Stomach (tissue), 4 donors: ENCODE measurements at regions not wholly inside any gene's neighbourhood (a gene's known extent, or its start where the extent isn't known, plus 50 kb on each side); places are given as distances from the start of the nearest gene placed in this dataset.

Source experiments
- CTCF ChIP-seq, 7 experiments: fragments of 450-650 bp in 4 of 7; fragments of 200-600 bp in 3 of 7; sonication (generic) in 3 of 7; IDR thresholded peaks; one replicate each; pipeline ENCODE4 v1.5.1; 2016 to 2019; ENCODE audit warnings: antibody characterized with exemption in 7 of 7, control low read depth in 2 of 7, mild to moderate bottlenecking in 1 of 7
- POLR2A ChIP-seq, 4 donors: fragments of 450-650 bp; IDR thresholded peaks; one replicate each; pipeline ENCODE4 v1.6.1; 2016; ENCODE audit warnings: antibody characterized with exemption in 4 of 4, control low read depth in 2 of 4, mild to moderate bottlenecking in 1 of 4, moderate library complexity in 1 of 4

GRCh38 chr14:81681541-81681940, 147.9 kb upstream of the SEL1L start:
- TF ChIP-seq POLR2A (IDR thresholded peaks at IDR 0.05) (no peak), CTCF (IDR thresholded peaks at IDR 0.05) (no peak)
